Peyer's patch (tissue), 4 donors: ENCODE measurements at regions not wholly inside any gene's neighbourhood (a gene's known extent, or its start where the extent isn't known, plus 50 kb on each side); places are given as distances from the start of the nearest gene placed in this dataset.

Experiments used
- POLR2A ChIP-seq, 2 donors: fragments of 450-650 bp; IDR thresholded peaks; one replicate each; pipeline ENCODE4 v1.5.1; 2017; ENCODE audit warnings: antibody characterized with exemption in 2 of 2, mild to moderate bottlenecking in 2 of 2, moderate library complexity in 2 of 2
- TF ChIP-seq, protein P1 (sequence below), 6 experiments: fragments of 450-650 bp in 4 of 6; fragments of 200-600 bp in 2 of 6; sonication (generic) in 1 of 6; IDR thresholded peaks; one replicate each; pipeline ENCODE4 v1.5.1; 2017 to 2019; ENCODE audit warnings: antibody characterized with exemption in 6 of 6, mild to moderate bottlenecking in 3 of 6, moderate library complexity in 1 of 6

DNA sequence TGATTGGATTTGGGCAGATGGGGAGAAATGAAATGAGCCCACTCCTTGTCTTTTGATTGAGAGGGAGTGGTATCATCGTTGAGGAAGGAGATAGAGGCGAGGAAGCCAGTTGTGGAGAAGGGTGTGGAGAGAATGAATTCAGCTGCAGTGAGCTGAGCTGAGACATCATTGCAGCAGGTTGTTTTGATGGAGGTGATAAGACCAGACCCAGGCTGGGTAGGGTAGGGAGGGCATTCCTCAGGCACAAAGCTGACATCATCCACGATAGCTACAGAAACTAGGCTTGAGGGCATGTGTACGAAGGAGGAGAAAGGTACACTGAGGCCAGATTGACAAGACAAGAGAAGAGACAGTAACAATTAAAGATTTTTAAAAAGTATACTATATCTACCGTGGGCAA is 1500.9 kb upstream of the SLC10A2 start:
- TF ChIP-seq, protein P1, sequence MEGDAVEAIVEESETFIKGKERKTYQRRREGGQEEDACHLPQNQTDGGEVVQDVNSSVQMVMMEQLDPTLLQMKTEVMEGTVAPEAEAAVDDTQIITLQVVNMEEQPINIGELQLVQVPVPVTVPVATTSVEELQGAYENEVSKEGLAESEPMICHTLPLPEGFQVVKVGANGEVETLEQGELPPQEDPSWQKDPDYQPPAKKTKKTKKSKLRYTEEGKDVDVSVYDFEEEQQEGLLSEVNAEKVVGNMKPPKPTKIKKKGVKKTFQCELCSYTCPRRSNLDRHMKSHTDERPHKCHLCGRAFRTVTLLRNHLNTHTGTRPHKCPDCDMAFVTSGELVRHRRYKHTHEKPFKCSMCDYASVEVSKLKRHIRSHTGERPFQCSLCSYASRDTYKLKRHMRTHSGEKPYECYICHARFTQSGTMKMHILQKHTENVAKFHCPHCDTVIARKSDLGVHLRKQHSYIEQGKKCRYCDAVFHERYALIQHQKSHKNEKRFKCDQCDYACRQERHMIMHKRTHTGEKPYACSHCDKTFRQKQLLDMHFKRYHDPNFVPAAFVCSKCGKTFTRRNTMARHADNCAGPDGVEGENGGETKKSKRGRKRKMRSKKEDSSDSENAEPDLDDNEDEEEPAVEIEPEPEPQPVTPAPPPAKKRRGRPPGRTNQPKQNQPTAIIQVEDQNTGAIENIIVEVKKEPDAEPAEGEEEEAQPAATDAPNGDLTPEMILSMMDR (IDR thresholded peaks at IDR 0.05), result no peak
- no peak for TF ChIP-seq POLR2A (IDR thresholded peaks at IDR 0.05)
